HepG2 (cell line): ENCODE measurements at regions not wholly inside any gene's neighbourhood (a gene's known extent, or its start where the extent isn't known, plus 50 kb on each side); places are given as distances from the start of the nearest gene placed in this dataset.

Experiments used
- ATAC-seq: fragments of 200-7000 bp; cut with Tn5 transposase; 3 replicates; pipeline ENCODE4 v1.9.1; 2020; ENCODE audit warnings: mild to moderate bottlenecking, moderate library complexity
- BruUV-seq: library from RNA; stranded (reverse); fragments of 400-500 nt; replicated peaks from 2 replicates; lab custom pipeline; 2021; lab: Mats Ljungman, UMichigan
- CTCF ChIA-PET: fragments of 300-600 bp; formaldehyde crosslinking; extraction: SDS; loops from one replicate; lab custom pipeline; 2021; ENCODE audit warnings: low total read pairs, inconsistent platforms, low intra/inter-chr PET ratio; lab: Yijun Ruan, JAX
- POLR2A ChIA-PET: fragments of 350-600 bp; sonication (Branson Sonifier 250); formaldehyde crosslinking; loops from one replicate; lab custom pipeline; 2020; ENCODE audit warnings: antibody characterized with exemption, inconsistent platforms; lab: Yijun Ruan, JAX
- DNase-seq: peaks from one replicate; pipeline ENCODE4 v3.0.0-alpha.2; 2015; ENCODE audit warnings: low spot score
- FAIRE-seq: peaks from 3 replicates; lab custom pipeline; 2011; peaks lifted over from hg19 to GRCh38; lab: Jason Lieb, UNC
- H2AFZ ChIP-seq: one replicate; pipeline ENCODE4 v1.6.1; 2011; ENCODE audit warnings: low read length, inconsistent platforms
- H3K27ac ChIP-seq: fragments of 300-600 bp; 3 replicates; pipeline ENCODE4 v1.8.0; 2011; ENCODE audit warnings: mixed run types, mild to moderate bottlenecking, mixed read lengths, low read length, inconsistent platforms; ENCODE audit not compliant: insufficient read depth; ENCODE audit errors: extremely low read length
- H3K27me3 ChIP-seq, 2 experiments: fragments of 200-600 bp in 1 of 2; 2 replicates in 1 of 2; 3 replicates in 1 of 2; pipeline versions ENCODE4 v1.6.0 to v1.8.0; 2011; ENCODE audit warnings: low read length in 2 of 2, mild to moderate bottlenecking in 2 of 2, moderate library complexity in 2 of 2, inconsistent platforms in 1 of 2; ENCODE audit not compliant: insufficient read depth in 2 of 2, control insufficient read depth in 1 of 2
- H3K36me3 ChIP-seq, 2 experiments: fragments of 200-600 bp in 1 of 2; replicated peaks in 1 of 2; 2 replicates in 1 of 2; 3 replicates in 1 of 2; pipeline versions ENCODE4 v1.5.1 to v1.8.0; 2011; ENCODE audit warnings: low read length in 2 of 2, inconsistent platforms in 1 of 2; ENCODE audit not compliant: insufficient read depth in 2 of 2, control insufficient read depth in 1 of 2
- H3K4me1 ChIP-seq: 2 replicates; pipeline ENCODE4 v1.5.1; 2012; ENCODE audit warnings: low read length, inconsistent platforms; ENCODE audit not compliant: insufficient read depth
- H3K4me2 ChIP-seq: 2 replicates; pipeline ENCODE4 v1.6.0; 2011; ENCODE audit warnings: low read depth, low read length, inconsistent platforms
- H3K4me3 ChIP-seq, 3 experiments: fragments of 200-600 bp in 1 of 3; sonication (generic), shearing (Covaris generic) in 1 of 3; replicated peaks in 1 of 3; 2 replicates each; pipeline ENCODE4 v1.5.1; 2011 to 2016; ENCODE audit warnings: low read length in 3 of 3, inconsistent platforms in 2 of 3, low read depth in 2 of 3, mild to moderate bottlenecking in 2 of 3, control low read depth in 1 of 3, mixed read lengths in 1 of 3; ENCODE audit not compliant: insufficient read depth in 1 of 3
- H3K79me2 ChIP-seq: one replicate; pipeline ENCODE4 v1.6.1; 2011; ENCODE audit warnings: low read length, inconsistent platforms; ENCODE audit not compliant: insufficient read depth
- H3K9ac ChIP-seq: 2 replicates; pipeline ENCODE4 v1.6.0; 2011; ENCODE audit warnings: mild to moderate bottlenecking, low read depth, low read length, inconsistent platforms; ENCODE audit not compliant: insufficient read depth
- H3K9me3 ChIP-seq: 2 replicates; pipeline ENCODE4 v1.5.1; 2012; ENCODE audit warnings: mild to moderate bottlenecking, low read length
- H4K20me1 ChIP-seq: 2 replicates; pipeline ENCODE4 v1.6.0; 2011; ENCODE audit warnings: inconsistent platforms, mild to moderate bottlenecking, low read length, moderate library complexity; ENCODE audit not compliant: insufficient read depth
- CREM ChIP-seq, 2 experiments: sonication (generic) in 1 of 2; formaldehyde crosslinking in 1 of 2; IDR thresholded peaks; 2 replicates each; pipeline versions ENCODE4 v1.4.0 to v1.6.1; 2016 to 2020; ENCODE audit warnings: antibody characterized with exemption in 1 of 2, mild to moderate bottlenecking in 1 of 2, missing genetic modification reagents in 1 of 2
- GPN1 ChIP-seq: sonication (generic); formaldehyde crosslinking; IDR thresholded peaks from 2 replicates; pipeline ENCODE4 v1.5.1; 2020; ENCODE audit warnings: missing genetic modification reagents, borderline replicate concordance
- MAFG ChIP-seq: sonication (generic); formaldehyde crosslinking; IDR thresholded peaks from 2 replicates; pipeline ENCODE4 v1.5.1; 2020; ENCODE audit warnings: mild to moderate bottlenecking, missing genetic modification reagents
- MBNL3 ChIP-seq: fragments of 250-450 bp; sonication (Bioruptor Pico); conservative IDR thresholded peaks from 2 replicates; pipeline ENCODE4 v1.8.0; 2022; ENCODE audit warnings: mild to moderate bottlenecking, inconsistent platforms
- TBP ChIP-seq: sonication (generic); formaldehyde crosslinking; IDR thresholded peaks from 2 replicates; pipeline ENCODE4 v1.5.0; 2020; ENCODE audit warnings: missing genetic modification reagents
- ZBTB14 ChIP-seq: sonication (generic); formaldehyde crosslinking; IDR thresholded peaks from 2 replicates; pipeline ENCODE4 v1.4.0; 2020; ENCODE audit warnings: missing genetic modification reagents
- ZNF136 ChIP-seq: sonication (generic); formaldehyde crosslinking; IDR thresholded peaks from 2 replicates; pipeline ENCODE4 v1.8.1; 2022; ENCODE audit warnings: low read depth, mild to moderate bottlenecking, moderate library complexity, missing genetic modification reagents
- ZNF615 ChIP-seq: sonication (generic); formaldehyde crosslinking; IDR thresholded peaks from 2 replicates; pipeline ENCODE4 v1.5.0; 2020; ENCODE audit warnings: mild to moderate bottlenecking, missing genetic modification reagents, borderline replicate concordance
- ZNF619 ChIP-seq: sonication (generic); formaldehyde crosslinking; IDR thresholded peaks from 2 replicates; pipeline ENCODE4 v1.4.0; 2020; ENCODE audit warnings: mild to moderate bottlenecking, missing genetic modification reagents
- WGBS: methylation state at CpG from one replicate; pipeline ENCODE4 v1.1.6; 2017; ENCODE audit warnings: low lambda C conversion rate; 5-methylcytosine and 5-hydroxymethylcytosine counted together
- in situ Hi-C: cut with HindIII; loops from 2 replicates; pipeline ENCODE4 v1.10.0; 2017; ENCODE audit warnings: low pct_unique_long_range_greater_than_20kb; ENCODE audit not compliant: extremely low pct_ligation_motif_present
- intact Hi-C: fragments of 100-400 bp; cut with micrococcal nuclease; formaldehyde crosslinking; loops from one replicate; pipeline ENCODE4 v1.10.0; 2022; ENCODE audit not compliant: unreplicated experiment
- TF ChIP-seq, protein P1 (sequence below): sonication (generic); formaldehyde crosslinking; IDR thresholded peaks from 2 replicates; pipeline ENCODE4 v1.4.0; 2020; ENCODE audit warnings: low read depth, mild to moderate bottlenecking, missing genetic modification reagents
- TF ChIP-seq, protein P2 (sequence below): sonication (generic); formaldehyde crosslinking; IDR thresholded peaks from 2 replicates; pipeline ENCODE4 v1.4.0; 2020; ENCODE audit warnings: missing genetic modification reagents, borderline replicate concordance
- TF ChIP-seq, protein P3 (sequence below): conservative IDR thresholded peaks from 2 replicates; pipeline ENCODE4 v1.6.1; 2018; ENCODE audit warnings: missing genetic modification reagents

DNA sequence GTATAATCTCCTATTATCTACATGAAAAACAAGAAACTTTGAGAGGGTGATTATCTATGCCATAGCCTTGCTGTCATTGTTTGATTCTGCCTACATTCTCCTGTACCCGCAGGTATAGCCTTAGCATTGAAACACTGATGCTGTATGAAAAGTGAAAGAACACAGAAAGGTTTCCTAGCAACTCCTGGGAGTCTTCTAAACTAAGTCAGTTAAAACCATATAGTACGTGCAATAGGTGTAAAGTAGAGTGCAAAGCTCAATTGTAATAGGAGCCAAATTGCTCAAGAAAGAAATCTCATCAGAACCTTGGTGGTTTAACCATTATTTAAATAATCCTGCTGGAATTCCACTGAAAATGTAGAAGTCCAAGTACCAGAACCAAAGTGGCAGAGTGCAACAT is 489.7 kb downstream of the PCDH10 start:
- 2% methylated on average over 2 of the region's 2 CpGs for WGBS
- no peak for ATAC-seq
- no peaks in the 10 kb centered on the region for H4K20me1 ChIP-seq
- no peak overlapping the region for H3K4me2 ChIP-seq
- H3K4me3 ChIP-seq, result no peak overlapping the region
- TF ChIP-seq GPN1 (CRISPR knock-in tag) (no peak), ZNF136 (CRISPR knock-in tag) (no peak), CREM (IDR thresholded peaks at IDR 0.05) (no peak), CREM (CRISPR knock-in tag; IDR thresholded peaks at IDR 0.05) (no peak), MAFG (CRISPR knock-in tag) (no peak), ZNF619 (CRISPR knock-in tag) (no peak), ZNF615 (no peak), ZBTB14 (CRISPR knock-in tag) (no peak), MBNL3 (CRISPR knock-in tag) (no peak), TBP (no peak)
- TF ChIP-seq, protein P1, sequence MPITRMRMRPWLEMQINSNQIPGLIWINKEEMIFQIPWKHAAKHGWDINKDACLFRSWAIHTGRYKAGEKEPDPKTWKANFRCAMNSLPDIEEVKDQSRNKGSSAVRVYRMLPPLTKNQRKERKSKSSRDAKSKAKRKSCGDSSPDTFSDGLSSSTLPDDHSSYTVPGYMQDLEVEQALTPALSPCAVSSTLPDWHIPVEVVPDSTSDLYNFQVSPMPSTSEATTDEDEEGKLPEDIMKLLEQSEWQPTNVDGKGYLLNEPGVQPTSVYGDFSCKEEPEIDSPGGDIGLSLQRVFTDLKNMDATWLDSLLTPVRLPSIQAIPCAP (CRISPR knock-in tag), result no peak
- TF ChIP-seq, protein P2, sequence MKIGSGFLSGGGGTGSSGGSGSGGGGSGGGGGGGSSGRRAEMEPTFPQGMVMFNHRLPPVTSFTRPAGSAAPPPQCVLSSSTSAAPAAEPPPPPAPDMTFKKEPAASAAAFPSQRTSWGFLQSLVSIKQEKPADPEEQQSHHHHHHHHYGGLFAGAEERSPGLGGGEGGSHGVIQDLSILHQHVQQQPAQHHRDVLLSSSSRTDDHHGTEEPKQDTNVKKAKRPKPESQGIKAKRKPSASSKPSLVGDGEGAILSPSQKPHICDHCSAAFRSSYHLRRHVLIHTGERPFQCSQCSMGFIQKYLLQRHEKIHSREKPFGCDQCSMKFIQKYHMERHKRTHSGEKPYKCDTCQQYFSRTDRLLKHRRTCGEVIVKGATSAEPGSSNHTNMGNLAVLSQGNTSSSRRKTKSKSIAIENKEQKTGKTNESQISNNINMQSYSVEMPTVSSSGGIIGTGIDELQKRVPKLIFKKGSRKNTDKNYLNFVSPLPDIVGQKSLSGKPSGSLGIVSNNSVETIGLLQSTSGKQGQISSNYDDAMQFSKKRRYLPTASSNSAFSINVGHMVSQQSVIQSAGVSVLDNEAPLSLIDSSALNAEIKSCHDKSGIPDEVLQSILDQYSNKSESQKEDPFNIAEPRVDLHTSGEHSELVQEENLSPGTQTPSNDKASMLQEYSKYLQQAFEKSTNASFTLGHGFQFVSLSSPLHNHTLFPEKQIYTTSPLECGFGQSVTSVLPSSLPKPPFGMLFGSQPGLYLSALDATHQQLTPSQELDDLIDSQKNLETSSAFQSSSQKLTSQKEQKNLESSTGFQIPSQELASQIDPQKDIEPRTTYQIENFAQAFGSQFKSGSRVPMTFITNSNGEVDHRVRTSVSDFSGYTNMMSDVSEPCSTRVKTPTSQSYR (CRISPR knock-in tag), result no peak
- TF ChIP-seq, protein P3, sequence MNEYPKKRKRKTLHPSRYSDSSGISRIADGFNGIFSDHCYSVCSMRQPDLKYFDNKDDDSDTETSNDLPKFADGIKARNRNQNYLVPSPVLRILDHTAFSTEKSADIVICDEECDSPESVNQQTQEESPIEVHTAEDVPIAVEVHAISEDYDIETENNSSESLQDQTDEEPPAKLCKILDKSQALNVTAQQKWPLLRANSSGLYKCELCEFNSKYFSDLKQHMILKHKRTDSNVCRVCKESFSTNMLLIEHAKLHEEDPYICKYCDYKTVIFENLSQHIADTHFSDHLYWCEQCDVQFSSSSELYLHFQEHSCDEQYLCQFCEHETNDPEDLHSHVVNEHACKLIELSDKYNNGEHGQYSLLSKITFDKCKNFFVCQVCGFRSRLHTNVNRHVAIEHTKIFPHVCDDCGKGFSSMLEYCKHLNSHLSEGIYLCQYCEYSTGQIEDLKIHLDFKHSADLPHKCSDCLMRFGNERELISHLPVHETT (CRISPR knock-in tag), result no peak
- FAIRE-seq, result no peak
- CTCF ChIA-PET, result no interaction called here
- H3K9me3 ChIP-seq, result no peaks in the 10 kb centered on the region
- intact Hi-C loops, result no loop called here
- no peaks in the 10 kb centered on the region; a peak in 1 of 5 replicates for H3K27me3 ChIP-seq
- no peak overlapping the region for H3K9ac ChIP-seq
- no TSS peak for BruUV-seq
- in situ Hi-C loops, result no loop called here
- no peak for DNase-seq
- no peaks in the 10 kb centered on the region for H3K36me3 ChIP-seq
- POLR2A ChIA-PET, result no interaction called here
- H3K79me2 ChIP-seq, result no peaks in the 10 kb centered on the region
- H3K27ac ChIP-seq, result no peak overlapping the region
- H2AFZ ChIP-seq, result no peak overlapping the region
- H3K4me1 ChIP-seq, result no peaks in the 10 kb centered on the region
